ENCODE measurements at regions not wholly inside any gene's neighbourhood (a gene's known extent, or its start where the extent isn't known, plus 50 kb on each side); places are given as distances from the start of the nearest gene placed in this dataset.

- DNase-seq = no peak
Observed at GRCh38 chrX:98646351-98646750, 1762.6 kb downstream of the RPA4 start.

- DNase-seq = no peak
Observed at GRCh38 chrX:98654565-98654964, 1755.5 kb downstream of the PCDH19 start.
